Embryonic facial prominence (tissue), 1 donor: ENCODE measurements at regions not wholly inside any gene's neighbourhood (a gene's known extent, or its start where the extent isn't known, plus 50 kb on each side); places are given as distances from the start of the nearest gene placed in this dataset.

Experiments used
- DNase-seq: peaks from one replicate; pipeline ENCODE4 v3.0.0-alpha.2; 2016; ENCODE audit errors: extremely low spot score

DNA sequence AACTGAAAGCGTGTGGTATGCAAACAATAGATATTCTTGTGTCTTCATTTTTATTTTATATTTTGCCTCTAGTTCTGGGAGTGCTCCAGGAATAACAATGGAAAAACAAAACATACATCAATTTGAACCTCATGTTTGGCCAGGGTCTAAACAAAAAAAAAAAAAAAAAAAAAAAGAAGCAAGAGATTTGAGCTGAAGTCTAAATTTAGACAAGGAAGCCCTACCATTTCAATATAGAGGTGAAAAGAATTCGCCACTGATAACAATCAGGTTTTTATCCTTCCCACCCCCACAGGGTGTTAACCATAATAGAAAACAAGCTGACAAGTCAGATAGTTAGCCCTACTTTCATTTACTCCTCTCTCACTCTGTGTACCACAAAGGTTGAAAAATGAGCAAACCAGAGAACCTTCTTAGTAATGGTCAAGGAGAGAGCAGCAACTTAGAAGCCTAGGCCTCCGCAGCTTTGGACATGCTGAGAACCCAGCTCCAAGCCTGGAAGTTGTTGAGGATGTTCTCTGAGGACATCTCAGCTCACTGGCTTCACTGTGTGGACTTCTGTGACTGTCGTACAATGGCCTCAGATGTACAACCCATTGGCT lies 118.2 kb upstream of the HMHB1 start:
- peak; percentile 39 for DNase-seq

DNA sequence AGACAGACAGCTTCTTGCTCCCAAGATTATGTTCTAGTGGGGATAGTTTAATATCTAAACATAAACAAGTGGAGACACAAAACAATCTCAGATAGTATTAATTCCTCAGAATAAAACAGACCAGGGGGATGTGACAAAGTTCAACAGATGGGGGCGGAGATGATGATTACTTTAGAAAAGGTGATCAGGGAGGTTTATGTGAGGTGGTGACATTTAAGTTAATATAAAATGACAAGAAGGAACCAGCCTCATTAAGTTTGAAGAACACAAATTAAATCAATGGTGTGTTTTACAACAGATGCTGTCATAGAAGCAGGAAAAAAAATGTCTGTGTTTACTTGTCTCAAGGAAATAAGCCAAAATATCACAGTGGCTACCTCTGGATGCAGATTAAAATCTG lies 119.6 kb upstream of the HMHB1 start:
- DNase-seq = no peak

DNA sequence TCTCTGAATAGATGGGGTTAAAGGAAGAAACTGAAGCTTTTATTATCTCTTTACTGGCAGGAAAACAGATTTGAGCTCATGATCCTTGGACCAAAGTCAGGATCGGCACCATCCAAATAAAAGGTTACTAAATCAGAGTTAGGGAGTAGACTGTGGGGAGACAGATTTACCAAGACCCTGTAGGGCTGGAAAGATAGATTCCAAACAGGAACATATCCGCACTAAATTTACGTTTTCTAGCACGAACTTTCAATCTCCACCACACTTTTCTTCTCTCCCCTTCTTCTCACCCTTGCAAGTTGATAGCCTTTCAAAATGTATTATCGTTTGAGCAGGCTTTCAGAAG lies 120.0 kb upstream of the HMHB1 start:
- DNase-seq = no peak

DNA sequence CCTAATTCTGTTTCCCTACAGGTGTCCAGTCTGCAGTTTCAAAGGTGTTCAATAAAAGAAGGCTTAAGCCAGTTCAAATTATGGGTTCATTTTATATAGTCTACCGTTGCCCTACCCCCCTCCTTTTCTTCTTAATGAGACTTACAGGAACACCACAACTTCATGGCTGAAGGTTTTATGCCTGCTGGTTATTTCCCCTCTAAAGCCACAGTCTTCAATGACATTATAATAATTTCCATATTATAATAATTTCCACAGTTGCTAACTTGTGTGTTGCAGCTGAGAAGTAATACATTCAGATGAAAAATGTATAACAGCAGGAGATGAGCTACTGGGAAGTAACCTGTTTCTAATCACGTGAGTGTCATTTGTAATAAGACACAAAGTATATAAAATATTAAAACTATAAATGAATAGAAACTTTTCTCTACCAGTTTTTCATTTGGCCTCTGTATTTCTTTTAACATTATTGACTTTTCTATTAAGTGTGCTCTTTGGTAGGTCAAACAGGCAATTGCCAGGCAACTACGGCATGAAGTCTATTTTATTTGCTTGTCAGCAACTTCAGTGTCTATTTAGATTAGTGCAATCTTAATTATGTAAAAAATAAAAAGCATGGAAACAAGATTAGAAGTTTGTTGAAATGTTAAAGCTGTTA lies 120.5 kb upstream of the HMHB1 start:
- no peak for DNase-seq

DNA sequence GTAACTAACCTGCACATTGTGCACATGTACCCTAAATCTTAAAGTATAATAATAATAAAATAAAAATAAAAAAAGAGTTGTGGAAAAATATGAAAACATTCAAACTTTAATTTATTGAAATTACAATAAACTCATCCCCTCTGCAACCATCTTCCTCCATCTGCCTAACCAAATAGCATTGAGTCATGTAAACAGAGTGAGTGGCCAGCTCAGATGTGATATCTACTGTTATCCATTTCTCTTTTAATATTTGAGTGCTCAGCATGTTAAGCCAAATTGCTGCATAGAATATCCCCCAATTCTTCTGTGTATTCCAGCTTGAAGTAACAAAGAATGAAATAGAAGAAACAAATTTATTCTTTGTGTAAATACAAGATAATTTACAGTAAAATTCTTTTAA lies 124.4 kb upstream of the HMHB1 start:
- no peak for DNase-seq

DNA sequence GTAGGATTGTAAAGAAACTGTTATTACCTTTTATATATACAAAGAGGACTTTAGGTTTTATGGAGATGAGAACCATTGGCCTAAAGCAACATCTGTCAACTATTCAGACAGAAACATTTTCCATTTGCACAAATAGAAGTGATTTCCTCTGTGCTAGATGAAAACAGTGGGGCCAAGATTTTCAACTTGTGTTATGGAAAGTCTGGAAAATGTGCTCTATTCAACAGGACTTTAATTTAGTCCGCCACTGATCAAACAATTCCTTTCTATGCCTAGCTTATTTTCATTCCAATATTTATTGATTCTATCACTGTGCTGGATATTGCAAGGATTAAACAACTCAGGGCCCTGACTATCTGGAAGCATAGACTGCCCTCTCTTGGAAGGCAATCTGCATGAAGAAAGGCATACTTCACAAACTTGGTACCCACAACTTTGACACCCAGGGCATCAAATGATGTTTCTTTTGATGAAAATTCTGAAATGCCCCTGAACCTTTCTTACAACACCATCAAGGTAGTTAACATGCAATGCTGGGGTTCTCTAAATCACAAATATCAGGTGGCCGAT lies 126.6 kb upstream of the HMHB1 start:
- DNase-seq = no peak

DNA sequence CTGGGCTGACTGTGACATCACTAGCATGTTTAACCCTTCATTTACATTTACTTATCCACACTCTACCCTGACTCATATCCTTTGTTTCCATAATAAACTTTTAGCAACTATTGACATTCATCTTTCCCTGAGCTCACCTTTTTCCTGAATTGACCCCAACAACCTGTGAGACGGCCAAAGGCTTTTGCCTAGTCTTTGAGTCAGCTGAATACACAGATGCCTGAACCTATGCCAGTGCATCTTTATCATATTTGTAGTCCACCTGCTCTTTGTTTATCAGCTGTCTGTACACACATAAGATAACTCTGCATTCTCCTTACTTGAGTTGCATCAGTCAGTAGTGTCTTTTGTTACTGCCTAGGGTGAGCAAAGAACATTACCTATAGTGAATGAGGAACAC lies 128.5 kb upstream of the HMHB1 start:
- DNase-seq = no peak

DNA sequence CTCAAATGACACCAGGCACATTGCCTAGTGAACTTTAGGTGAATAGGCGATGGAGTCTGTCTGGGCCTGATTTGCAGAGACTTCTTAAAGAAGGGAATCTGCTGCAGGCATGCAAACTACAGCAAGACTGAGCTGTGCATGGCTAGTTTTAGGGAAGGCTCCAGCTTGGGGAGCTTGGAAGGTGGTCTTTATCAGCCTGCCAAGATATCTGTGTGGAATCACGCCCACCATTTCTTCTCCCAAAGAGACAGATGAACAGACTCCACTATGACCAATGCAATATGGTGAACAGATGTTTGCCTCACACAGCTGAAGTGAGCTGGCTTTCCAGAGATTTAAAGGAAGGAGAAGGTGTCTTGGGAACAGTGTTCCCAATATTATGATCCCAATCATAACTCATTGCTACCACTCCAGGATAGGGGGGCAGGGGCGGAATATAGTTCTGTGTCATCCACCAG lies 129.0 kb upstream of the HMHB1 start:
- no peak for DNase-seq

DNA sequence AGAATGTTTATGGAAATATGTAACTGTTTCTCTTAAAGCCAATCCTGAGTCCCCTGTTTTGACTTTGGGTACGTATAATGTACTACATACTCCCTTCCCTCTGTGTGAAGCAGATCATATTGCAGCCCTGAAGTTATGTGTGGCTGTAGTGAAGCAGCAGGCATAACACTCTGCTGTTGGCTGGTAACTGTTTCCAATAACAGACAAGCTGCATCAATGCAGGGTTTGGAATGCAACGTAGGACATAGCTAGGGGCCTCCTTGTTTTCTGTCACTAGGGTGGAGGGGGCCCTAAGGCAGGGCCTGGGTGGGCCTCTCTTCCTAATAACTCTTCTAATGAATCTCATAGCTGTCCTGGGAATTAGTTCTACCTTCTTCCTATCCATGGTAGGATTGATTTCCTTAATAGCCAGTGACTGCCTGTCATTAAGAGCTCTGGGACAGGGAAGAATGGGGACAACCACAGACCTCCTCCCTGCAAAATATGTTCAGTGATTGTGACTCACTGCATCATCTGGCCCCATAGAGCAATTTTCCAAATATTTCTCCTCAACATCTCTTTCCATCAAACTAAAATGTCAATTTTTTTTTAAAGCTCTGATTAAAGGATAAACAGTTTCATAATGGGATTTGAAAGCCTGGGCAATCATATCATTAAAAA lies 129.6 kb upstream of the HMHB1 start:
- DNase-seq = peak; percentile 89

DNA sequence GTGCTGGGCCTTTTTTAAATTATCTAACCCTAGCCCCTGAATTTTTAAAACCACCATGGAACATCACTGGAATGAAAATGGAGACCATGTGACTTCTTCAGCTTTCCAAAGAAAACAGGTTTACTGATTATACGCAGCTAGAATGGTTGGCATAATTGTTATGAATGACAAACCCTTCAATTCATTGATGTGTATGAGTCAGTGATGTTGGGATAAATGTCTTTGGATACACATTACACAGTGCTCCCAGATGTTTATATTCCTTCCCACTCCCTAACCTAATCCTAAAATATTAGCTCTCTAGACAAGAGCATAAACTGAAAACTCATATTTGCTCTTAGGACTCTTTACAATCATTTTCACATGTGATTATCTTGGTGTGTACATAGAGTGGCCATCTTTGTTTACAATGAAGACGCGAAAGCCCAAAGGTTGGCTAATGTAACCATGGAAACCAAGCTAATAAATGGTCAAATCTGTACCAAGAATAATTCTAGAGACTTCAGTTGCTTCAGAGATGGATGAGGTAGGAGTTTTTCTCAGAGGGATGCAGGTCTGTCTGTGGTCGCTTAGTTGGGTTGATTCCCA lies 131.2 kb upstream of the HMHB1 start:
- DNase-seq = no peak

DNA sequence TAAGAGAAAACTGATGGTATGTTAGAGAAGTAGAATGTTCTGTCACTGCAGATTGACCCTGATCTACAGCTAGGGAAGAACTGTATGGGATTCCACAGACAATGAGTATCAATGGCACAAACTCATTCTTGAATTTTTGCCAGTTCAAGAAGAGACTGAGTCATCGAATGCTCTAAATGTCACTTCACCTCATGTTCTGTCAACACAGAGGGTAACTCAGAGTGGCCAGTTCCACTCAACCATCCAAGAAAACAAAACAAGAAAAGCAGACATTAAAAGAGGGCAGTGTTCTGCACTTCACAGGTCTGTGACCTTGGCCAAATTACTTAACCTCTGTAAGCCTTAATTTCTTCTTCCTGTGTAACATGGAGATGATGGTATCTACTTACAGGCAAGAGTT lies 132.2 kb upstream of the HMHB1 start:
- DNase-seq = no peak

DNA sequence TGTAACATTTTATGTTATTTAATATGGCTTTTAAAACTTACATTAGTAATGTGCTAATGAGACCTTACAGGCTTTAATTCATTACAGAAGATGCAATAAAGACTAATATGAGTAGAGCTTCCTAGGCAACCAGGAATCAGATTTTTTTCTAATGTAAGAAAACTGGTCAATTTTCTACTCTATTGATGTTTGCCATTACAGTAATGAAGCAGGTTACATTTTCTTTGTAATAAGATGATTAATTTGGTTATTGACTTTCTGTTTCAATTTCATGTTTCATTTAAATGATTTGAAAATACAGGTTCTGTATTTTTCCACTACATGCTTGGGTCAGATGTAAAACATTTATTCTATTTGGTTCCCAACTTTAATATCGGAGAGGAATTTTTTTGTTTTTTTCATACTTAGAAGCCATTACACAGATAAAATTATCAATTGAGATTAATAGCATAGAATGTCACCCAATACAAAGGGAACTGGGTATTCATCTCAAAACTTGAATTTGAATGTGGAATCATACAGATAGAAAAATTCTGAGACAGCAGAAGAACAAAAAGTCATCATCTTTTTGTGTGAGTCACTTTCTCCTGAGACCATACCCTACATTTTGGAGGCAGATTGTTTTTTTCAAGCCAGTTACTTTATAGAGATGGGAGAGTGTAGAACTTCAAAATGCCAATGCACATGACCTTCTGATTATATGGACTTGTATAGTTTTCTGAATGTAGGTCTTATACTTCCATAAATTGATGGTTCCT lies 133.6 kb upstream of the HMHB1 start:
- no peak for DNase-seq

DNA sequence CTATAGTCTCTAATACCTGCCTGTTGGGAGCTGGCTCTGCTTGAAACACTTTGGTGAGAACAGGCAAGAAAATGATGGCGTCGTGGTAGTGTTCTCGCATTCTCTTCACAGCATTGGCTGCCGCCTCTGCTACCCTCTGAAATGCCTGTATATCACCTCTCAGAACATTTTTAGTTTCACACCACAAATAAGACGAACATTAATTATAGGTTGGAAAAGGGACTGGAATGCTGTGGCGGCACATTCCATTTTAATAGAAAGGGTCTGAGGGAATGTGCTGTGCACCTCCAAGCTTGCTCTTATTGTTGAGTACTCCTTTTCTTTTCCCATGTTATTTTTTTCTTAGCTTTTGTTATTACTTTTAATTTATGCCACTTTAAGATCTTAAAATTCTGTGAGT lies 134.6 kb upstream of the HMHB1 start:
- no peak for DNase-seq

DNA sequence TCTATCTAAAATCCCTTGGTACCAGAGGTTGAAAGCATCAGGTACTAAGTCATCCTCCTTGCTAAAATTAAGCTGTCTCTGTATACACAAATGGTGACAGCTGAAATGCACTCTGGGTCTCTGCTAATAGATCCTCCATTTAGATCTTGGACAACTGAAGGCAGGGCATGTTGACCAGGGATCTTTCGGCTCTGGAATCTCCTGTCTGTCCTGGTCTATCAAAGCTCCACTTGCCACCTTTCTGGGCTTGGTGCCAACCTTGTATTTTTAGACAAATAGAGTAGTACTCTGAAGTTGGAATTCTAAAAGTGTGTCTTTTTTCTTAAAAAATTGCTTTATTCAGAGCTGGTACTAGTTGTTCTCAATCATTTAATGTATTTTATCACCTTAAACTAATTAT lies 135.2 kb upstream of the HMHB1 start:
- no peak for DNase-seq

DNA sequence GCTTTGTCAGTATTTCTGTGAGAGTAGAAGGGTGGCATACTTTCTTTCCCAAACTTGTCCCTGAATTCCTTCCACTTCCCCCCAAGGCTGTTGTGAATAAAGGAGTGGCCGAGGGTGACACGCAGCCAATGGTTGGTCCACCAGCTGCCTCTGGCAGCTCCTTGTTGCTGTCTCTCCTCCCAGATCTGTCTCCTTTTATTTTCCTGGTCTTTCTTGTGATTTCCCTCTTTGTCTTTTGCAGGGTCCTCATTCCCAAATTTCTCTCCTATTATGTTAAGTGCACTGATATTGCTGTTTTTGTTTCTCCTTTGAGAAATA lies 137.5 kb upstream of the HMHB1 start:
- no peak for DNase-seq

DNA sequence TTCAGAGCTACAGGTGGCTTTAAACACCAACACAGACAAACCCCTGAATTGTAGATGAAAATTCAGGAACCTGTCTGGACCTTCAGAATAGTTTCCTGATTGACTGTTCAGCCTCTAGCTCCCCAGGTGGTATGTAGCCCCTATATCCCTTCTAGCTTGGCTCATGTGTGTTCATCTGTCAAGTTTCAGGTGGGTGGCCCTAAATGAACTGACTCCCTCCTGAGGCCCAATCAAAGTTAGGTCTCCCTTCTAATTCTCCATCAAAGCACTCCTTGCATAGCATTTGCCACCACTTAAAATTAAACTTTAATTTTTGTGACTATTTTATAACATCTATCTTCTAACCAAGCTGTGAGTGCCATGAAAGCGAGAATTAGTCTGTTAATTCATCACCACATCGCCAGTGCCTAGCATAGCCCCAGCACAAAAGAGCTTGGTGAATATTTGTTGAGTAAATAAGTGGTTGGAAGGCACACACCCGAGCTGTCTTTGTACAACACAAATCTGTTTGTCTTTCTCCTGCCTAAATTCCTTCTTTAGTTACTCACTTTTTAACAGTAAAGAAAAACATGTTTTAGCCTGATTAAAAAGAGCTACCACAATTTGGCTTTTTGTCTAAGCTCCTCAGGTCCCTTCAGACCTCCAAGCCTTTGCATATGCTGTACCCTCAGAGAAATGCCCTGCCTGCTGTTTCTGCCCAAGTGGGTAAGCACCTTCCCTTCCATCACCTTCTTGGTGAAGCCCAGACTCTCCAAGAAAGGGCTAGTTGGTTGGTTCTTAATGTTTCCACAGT lies 138.1 kb upstream of the HMHB1 start:
- no peak for DNase-seq

DNA sequence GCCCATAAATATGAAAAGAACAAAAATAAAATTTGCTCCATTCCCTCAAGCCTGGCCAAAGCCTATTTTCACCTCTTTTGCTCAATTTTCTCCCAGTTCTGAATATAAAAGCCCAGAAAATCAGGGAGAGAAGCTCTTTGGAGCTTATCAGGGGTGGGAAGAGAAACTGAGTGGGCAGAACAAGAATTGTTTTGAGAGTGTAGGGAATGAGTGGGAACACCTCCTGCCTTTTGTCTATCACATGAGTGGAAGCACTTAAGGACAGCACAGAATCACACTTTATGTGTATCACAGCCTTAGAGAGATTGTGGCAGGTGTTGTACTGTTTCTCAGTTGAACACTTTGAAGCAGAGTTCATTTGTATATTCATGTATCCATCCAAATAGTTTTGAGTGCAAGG lies 139.2 kb upstream of the HMHB1 start:
- no peak for DNase-seq

DNA sequence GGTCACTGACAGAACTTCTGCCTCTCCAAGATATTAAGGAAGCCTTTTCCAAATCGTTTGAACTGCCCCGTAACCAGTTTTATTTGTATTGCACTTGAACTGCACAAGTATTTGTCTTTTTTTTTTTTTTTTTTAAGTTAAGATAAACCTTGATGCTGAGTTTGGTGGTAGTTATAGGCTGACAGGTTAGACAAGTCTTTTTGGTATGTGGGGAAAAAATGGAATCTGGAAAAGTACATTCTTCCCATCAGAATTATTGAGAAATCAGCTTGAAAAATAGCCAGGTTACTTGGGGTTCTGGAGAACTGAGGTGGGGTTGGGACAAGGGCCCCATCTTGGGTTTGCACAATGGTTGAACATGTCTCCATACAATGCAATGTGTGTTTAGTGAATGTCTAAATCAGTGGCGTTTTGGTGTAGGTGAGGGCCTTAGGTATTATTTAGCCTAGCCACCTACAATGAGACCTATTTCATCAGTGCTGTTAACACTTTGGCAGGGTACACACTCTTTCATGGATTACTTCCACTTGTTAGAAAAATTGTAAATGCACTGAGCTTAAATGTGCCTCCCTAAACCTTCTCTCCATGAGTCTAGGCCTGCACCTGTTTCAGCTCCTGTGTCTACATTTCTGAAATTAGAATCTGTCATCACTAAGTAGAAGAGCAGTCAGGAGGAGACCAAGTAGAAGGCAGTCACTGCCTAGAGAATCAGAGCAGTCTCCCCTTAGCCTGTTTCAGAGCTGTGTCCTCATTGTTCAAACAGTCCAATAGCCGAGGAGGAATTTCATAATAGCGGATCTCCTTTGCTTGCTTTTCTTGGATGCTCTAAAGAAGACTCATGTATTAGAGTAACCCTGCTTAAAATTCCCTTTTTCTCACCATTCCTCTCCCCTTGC lies 140.0 kb upstream of the HMHB1 start:
- no peak for DNase-seq

DNA sequence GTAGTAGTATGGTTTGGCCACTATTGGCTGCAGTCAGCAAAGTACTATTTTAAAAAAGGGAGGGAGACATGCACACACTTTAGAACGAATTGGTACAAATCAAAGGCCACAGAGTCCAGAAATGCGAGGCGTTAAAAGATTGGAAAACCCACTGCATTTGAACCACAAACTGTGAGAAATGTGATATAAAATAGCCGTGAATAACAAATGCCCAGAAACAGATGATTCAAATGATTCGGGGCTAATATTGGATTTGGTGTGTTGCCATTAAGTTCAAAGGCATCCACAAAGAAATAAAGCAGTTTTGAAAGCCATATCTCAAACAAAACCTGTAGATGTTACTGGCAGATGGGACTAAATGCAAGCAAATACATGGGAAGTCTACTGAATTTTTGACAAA lies 140.9 kb upstream of the HMHB1 start:
- DNase-seq = no peak

DNA sequence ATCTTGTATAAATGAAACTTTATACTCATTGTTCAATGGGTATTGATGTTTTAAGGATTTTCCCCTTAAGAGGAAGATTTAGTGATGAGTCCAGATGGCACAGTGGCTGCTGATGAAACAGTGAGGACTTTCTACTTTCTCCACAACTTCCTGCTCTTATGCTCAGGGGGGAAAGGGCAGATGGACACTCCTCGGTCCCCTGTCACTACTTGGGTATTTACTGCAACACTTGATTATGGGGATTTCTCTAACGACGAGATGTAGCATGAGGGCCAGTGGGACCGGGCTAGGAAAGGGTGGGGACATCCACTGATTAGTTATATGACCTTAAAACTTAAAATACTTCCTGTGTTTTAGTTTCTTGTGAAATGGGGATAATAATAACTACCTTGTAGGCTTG lies 146.1 kb upstream of the HMHB1 start:
- DNase-seq = no peak
